Activated T-cell treated with anti-CD3 and anti-CD28 coated beads for 48 hours (primary cell): ENCODE measurements at regions not wholly inside any gene's neighbourhood (a gene's known extent, or its start where the extent isn't known, plus 50 kb on each side); places are given as distances from the start of the nearest gene placed in this dataset.

ENCODE experiments used
- DNase-seq: peaks from one replicate; pipeline ENCODE4 v3.0.0-alpha.2; 2020; ENCODE audit warnings: low read depth

- no peak for DNase-seq
These were observed 364.3 kb upstream of the DDHD1 start for GRCh38 chr14:53517270-53517960.

- no peak for DNase-seq
These were observed 363.2 kb upstream of the DDHD1 start for GRCh38 chr14:53516261-53516774.

- DNase-seq = no peak
These were observed 362.2 kb upstream of the DDHD1 start for GRCh38 chr14:53515276-53515675.

GRCh38 chr14:53514197-53514596, 361.1 kb upstream of the DDHD1 start:
- no peak for DNase-seq

GRCh38 chr14:53510281-53510912, 357.3 kb upstream of the DDHD1 start:
- DNase-seq = no peak

- DNase-seq = no peak
These were observed 356.4 kb upstream of the DDHD1 start for GRCh38 chr14:53509276-53510244.

GRCh38 chr14:53501361-53502211, 348.5 kb upstream of the DDHD1 start:
- no peak for DNase-seq

GRCh38 chr14:53500191-53500590, 347.1 kb upstream of the DDHD1 start:
- no peak for DNase-seq

- no peak for DNase-seq
These were observed 343.5 kb upstream of the DDHD1 start for GRCh38 chr14:53496668-53497067.

- DNase-seq = no peak
These were observed 342.8 kb upstream of the DDHD1 start for GRCh38 chr14:53495846-53496343.

- DNase-seq = no peak
These were observed 341.5 kb upstream of the DDHD1 start for GRCh38 chr14:53494587-53494986.

GRCh38 chr14:53493860-53494259, 340.7 kb upstream of the DDHD1 start:
- no peak for DNase-seq

- DNase-seq = no peak
These were observed 340.2 kb upstream of the DDHD1 start for GRCh38 chr14:53493320-53493719.

GRCh38 chr14:53491884-53492277, 338.8 kb upstream of the DDHD1 start:
- DNase-seq = no peak

GRCh38 chr14:53491256-53491883, 338.2 kb upstream of the DDHD1 start:
- no peak for DNase-seq

GRCh38 chr14:53478174-53478573, 325.1 kb upstream of the DDHD1 start:
- DNase-seq = no peak

- no peak for DNase-seq
These were observed 320.4 kb upstream of the DDHD1 start for GRCh38 chr14:53473480-53473879.

GRCh38 chr14:53472306-53472705, 319.2 kb upstream of the DDHD1 start:
- no peak for DNase-seq

- DNase-seq = no peak
These were observed 317.4 kb upstream of the DDHD1 start for GRCh38 chr14:53470351-53471043.

GRCh38 chr14:53468876-53469275, 315.8 kb upstream of the DDHD1 start:
- no peak for DNase-seq
